H1 (cell line): ENCODE measurements at regions not wholly inside any gene's neighbourhood (a gene's known extent, or its start where the extent isn't known, plus 50 kb on each side); places are given as distances from the start of the nearest gene placed in this dataset.

Experiments used
- CTCF ChIA-PET: fragments of 300-600 bp; sonication (Branson Sonifier 250); formaldehyde crosslinking; loops from one replicate; lab custom pipeline; 2021; ENCODE audit not compliant: partially characterized antibody; lab: Charles Lee
- POLR2A ChIA-PET: fragments of 300-600 bp; sonication (Branson Sonifier 250); formaldehyde crosslinking; loops from one replicate; lab custom pipeline; 2021; ENCODE audit warnings: inconsistent platforms; ENCODE audit not compliant: partially characterized antibody; lab: Charles Lee
- DNase-seq, 2 experiments: peaks; one replicate each; pipeline versions ENCODE4 v3.0.0 to v3.0.0-alpha.2; 2010 to 2022; ENCODE audit warnings: low spot score in 2 of 2, low read depth in 1 of 2, mixed read lengths in 1 of 2
- FAIRE-seq: peaks from 2 replicates; lab custom pipeline; 2011; peaks lifted over from hg19 to GRCh38; lab: Jason Lieb, UNC
- H2AFZ ChIP-seq: 2 replicates; pipeline ENCODE4 v1.8.1; 2012; ENCODE audit warnings: low read length, inconsistent platforms
- H2AK5ac ChIP-seq: 2 replicates; pipeline ENCODE4 v1.6.1; 2013; ENCODE audit warnings: low read depth, low read length
- H2BK120ac ChIP-seq: replicated peaks from 2 replicates; pipeline ENCODE3; 2013; ENCODE audit warnings: low read depth, low read length, inconsistent platforms
- H2BK12ac ChIP-seq: 2 replicates; pipeline ENCODE4 v1.6.1; 2013; ENCODE audit warnings: low read depth, low read length
- H2BK15ac ChIP-seq: 2 replicates; pipeline ENCODE4 v1.6.1; 2013; ENCODE audit warnings: low read length
- H2BK20ac ChIP-seq: 2 replicates; pipeline ENCODE4 v1.6.1; 2013; ENCODE audit warnings: low read length
- H2BK5ac ChIP-seq: 2 replicates; pipeline ENCODE4 v1.6.1; 2013; ENCODE audit warnings: low read depth, low read length
- H3K14ac ChIP-seq: 2 replicates; pipeline ENCODE4 v1.6.1; 2013; ENCODE audit warnings: inconsistent platforms; ENCODE audit not compliant: insufficient read length
- H3K18ac ChIP-seq: 2 replicates; pipeline ENCODE4 v1.6.1; 2013; ENCODE audit warnings: low read length; ENCODE audit errors: extremely low read depth
- H3K23ac ChIP-seq: 2 replicates; pipeline ENCODE4 v1.6.1; 2013; ENCODE audit warnings: inconsistent platforms; ENCODE audit not compliant: insufficient read length
- H3K23me2 ChIP-seq: 2 replicates; pipeline ENCODE4 v1.6.1; 2013; ENCODE audit warnings: low read depth, low read length
- H3K27ac ChIP-seq: 2 replicates; pipeline ENCODE4 v1.6.1; 2011; ENCODE audit warnings: low read depth, low read length, inconsistent platforms
- H3K27me3 ChIP-seq, 4 experiments: replicated peaks in 1 of 4; 1 replicate in 1 of 4; 2 replicates in 3 of 4; pipeline versions ENCODE4 v1.6.1 to v1.8.1; 2011 to 2013; ENCODE audit warnings: low read length in 3 of 4, mild to moderate bottlenecking in 3 of 4, inconsistent platforms in 2 of 4, mixed read lengths in 2 of 4, moderate library complexity in 1 of 4; ENCODE audit not compliant: control insufficient read depth in 3 of 4, insufficient read depth in 3 of 4; ENCODE audit errors: extremely low read depth in 1 of 4
- H3K36me3 ChIP-seq, 4 experiments: 2 replicates each; pipeline versions ENCODE4 v1.6.1 to v1.8.1; 2011 to 2013; ENCODE audit warnings: mild to moderate bottlenecking in 4 of 4, low read length in 3 of 4, moderate library complexity in 2 of 4, control low read depth in 1 of 4, inconsistent platforms in 1 of 4; ENCODE audit not compliant: insufficient read depth in 4 of 4, control insufficient read depth in 2 of 4
- H3K4ac ChIP-seq: replicated peaks from 2 replicates; pipeline ENCODE3; 2013; ENCODE audit warnings: low read length, low read depth, mixed read lengths, inconsistent platforms; ENCODE audit not compliant: insufficient read length
- H3K4me1 ChIP-seq, 4 experiments: replicated peaks in 1 of 4; 1 replicate in 1 of 4; 2 replicates in 3 of 4; pipeline versions ENCODE4 v1.6.1 to v1.8.1; 2011 to 2013; ENCODE audit warnings: low read length in 3 of 4, inconsistent platforms in 2 of 4, mixed read lengths in 1 of 4; ENCODE audit not compliant: insufficient read depth in 4 of 4, control insufficient read depth in 3 of 4
- H3K4me2 ChIP-seq, 2 experiments: 2 replicates each; pipeline versions ENCODE4 v1.6.1 to v1.8.1; 2011 to 2013; ENCODE audit warnings: low read depth in 2 of 2, low read length in 2 of 2, control low read depth in 1 of 2, inconsistent platforms in 1 of 2, mild to moderate bottlenecking in 1 of 2; ENCODE audit not compliant: insufficient read depth in 1 of 2
- H3K4me3 ChIP-seq, 4 experiments: fragments of 200-600, 300-600 bp in 1 of 4; sonication (generic), shearing (Covaris generic), sonication (Bioruptor Twin) in 1 of 4; 2 replicates each; pipeline versions ENCODE4 v1.5.1 to v1.8.1; 2011 to 2016; ENCODE audit warnings: low read length in 4 of 4, low read depth in 3 of 4, control low read depth in 2 of 4, inconsistent platforms in 2 of 4, mild to moderate bottlenecking in 2 of 4, mixed read lengths in 1 of 4, moderate library complexity in 1 of 4; ENCODE audit not compliant: insufficient read depth in 2 of 4; ENCODE audit errors: extremely low read depth in 1 of 4
- H3K56ac ChIP-seq: replicated peaks from 2 replicates; pipeline ENCODE3; 2013; ENCODE audit warnings: low read depth, mild to moderate bottlenecking, mixed read lengths, low read length, inconsistent platforms; ENCODE audit not compliant: insufficient read length
- H3K79me1 ChIP-seq: 2 replicates; pipeline ENCODE4 v1.6.1; 2013; ENCODE audit warnings: low read depth, low read length, control low read depth
- H3K79me2 ChIP-seq, 2 experiments: 2 replicates each; pipeline versions ENCODE4 v1.6.1 to v1.8.1; 2012 to 2013; ENCODE audit warnings: low read length in 2 of 2, mild to moderate bottlenecking in 2 of 2, inconsistent platforms in 1 of 2; ENCODE audit not compliant: insufficient read depth in 2 of 2, control insufficient read depth in 1 of 2
- H3K9ac ChIP-seq, 4 experiments: replicated peaks in 1 of 4; 1 replicate in 1 of 4; 2 replicates in 3 of 4; pipeline versions ENCODE4 v1.6.1 to v1.8.1; 2011 to 2013; ENCODE audit warnings: low read depth in 3 of 4, low read length in 3 of 4, control low read depth in 2 of 4, mild to moderate bottlenecking in 2 of 4, moderate library complexity in 2 of 4, inconsistent platforms in 1 of 4; ENCODE audit errors: extremely low read depth in 1 of 4
- H3K9me3 ChIP-seq, 2 experiments: 2 replicates each; pipeline versions ENCODE4 v1.6.1 to v1.8.1; 2012 to 2013; ENCODE audit warnings: mild to moderate bottlenecking in 2 of 2, moderate library complexity in 2 of 2, control low read depth in 1 of 2, inconsistent platforms in 1 of 2, low read depth in 1 of 2, low read length in 1 of 2, mixed read lengths in 1 of 2; ENCODE audit not compliant: insufficient read depth in 2 of 2
- H4K20me1 ChIP-seq, 2 experiments: replicated peaks in 1 of 2; 2 replicates each; pipeline versions ENCODE3 to v1.8.1; 2011 to 2013; ENCODE audit warnings: inconsistent platforms in 2 of 2, low read length in 2 of 2, mild to moderate bottlenecking in 1 of 2; ENCODE audit not compliant: insufficient read depth in 2 of 2, control insufficient read depth in 1 of 2
- H4K5ac ChIP-seq: 2 replicates; pipeline ENCODE4 v1.6.1; 2013; ENCODE audit warnings: low read length, low read depth, mixed read lengths, inconsistent platforms; ENCODE audit not compliant: insufficient read length
- H4K8ac ChIP-seq: 2 replicates; pipeline ENCODE4 v1.8.0; 2013; ENCODE audit warnings: mild to moderate bottlenecking, moderate library complexity, low read length, inconsistent platforms; ENCODE audit not compliant: insufficient read depth; ENCODE audit errors: extremely low read depth
- H4K91ac ChIP-seq: replicated peaks from 2 replicates; pipeline ENCODE3; 2013; ENCODE audit warnings: low read length, mixed read lengths, inconsistent platforms; ENCODE audit not compliant: insufficient read length
- BRCA1 ChIP-seq: IDR thresholded peaks from 2 replicates; pipeline ENCODE4 v1.6.1; 2012; ENCODE audit warnings: low read depth, low read length, improper control_type of control experiment
- CEBPB ChIP-seq: IDR thresholded peaks from 2 replicates; pipeline ENCODE4 v1.6.1; 2012; ENCODE audit warnings: low read depth, low read length
- CREB1 ChIP-seq: IDR thresholded peaks from 2 replicates; pipeline ENCODE4 v1.6.1; 2012; ENCODE audit warnings: inconsistent platforms
- JUN ChIP-seq: IDR thresholded peaks from 2 replicates; pipeline ENCODE4 v1.6.1; 2011; ENCODE audit warnings: low read depth, mild to moderate bottlenecking, improper control_type of control experiment, low read length
- NANOG ChIP-seq: IDR thresholded peaks from 2 replicates; pipeline ENCODE4 v1.6.1; 2011; ENCODE audit warnings: low read length, low read depth, mild to moderate bottlenecking, inconsistent platforms; ENCODE audit not compliant: insufficient read depth, poor library complexity, severe bottlenecking
- NRF1 ChIP-seq: IDR thresholded peaks from 2 replicates; pipeline ENCODE4 v1.6.1; 2011; ENCODE audit warnings: mild to moderate bottlenecking, low read depth, low read length, improper control_type of control experiment
- PHF8 ChIP-seq: fragments of 200-600 bp; sonication (generic); conservative IDR thresholded peaks from 2 replicates; pipeline ENCODE4 v1.7.1; 2012; ENCODE audit warnings: low read depth, mild to moderate bottlenecking, inconsistent platforms, low read length, moderate library complexity
- POU5F1 ChIP-seq: IDR thresholded peaks from 2 replicates; pipeline ENCODE4 v1.6.1; 2011; ENCODE audit warnings: low read depth, mild to moderate bottlenecking, low read length, moderate library complexity
- RAD21 ChIP-seq, 2 experiments: IDR thresholded peaks in 1 of 2; conservative IDR thresholded peaks in 1 of 2; 2 replicates each; pipeline ENCODE4 v1.6.1; 2011; ENCODE audit warnings: low read depth in 2 of 2, low read length in 2 of 2, improper control_type of control experiment in 1 of 2, inconsistent platforms in 1 of 2, mild to moderate bottlenecking in 1 of 2, moderate library complexity in 1 of 2
- SIN3A ChIP-seq, 2 experiments: IDR thresholded peaks in 1 of 2; conservative IDR thresholded peaks in 1 of 2; 2 replicates each; pipeline ENCODE4 v1.6.1; 2011 to 2012; ENCODE audit warnings: low read length in 2 of 2, improper control_type of control experiment in 1 of 2, low read depth in 1 of 2, mild to moderate bottlenecking in 1 of 2
- SP4 ChIP-seq: IDR thresholded peaks from 2 replicates; pipeline ENCODE4 v1.6.1; 2012; ENCODE audit warnings: low read length, inconsistent platforms
- TAF7 ChIP-seq: optimal IDR thresholded peaks from 2 replicates; pipeline ENCODE3; 2011; ENCODE audit warnings: low read depth, mild to moderate bottlenecking, inconsistent platforms, low read length, moderate library complexity, borderline replicate concordance
- TCF12 ChIP-seq: IDR thresholded peaks from 2 replicates; pipeline ENCODE4 v1.6.1; 2011; ENCODE audit warnings: low read depth, mild to moderate bottlenecking, low read length
- WGBS, 2 experiments: shearing (Covaris generic) in 1 of 2; methylation state at CpG; one replicate each; pipeline versions ENCODE4 v1.1.6 to v1.1.7; 2013 to 2015; ENCODE audit warnings: low lambda C conversion rate in 2 of 2, mixed read lengths in 2 of 2, inconsistent platforms in 1 of 2, low coverage in 1 of 2, missing lambda C conversion rate in 1 of 2; ENCODE audit not compliant: insufficient replicate concordance in 2 of 2, insufficient coverage in 1 of 2, insufficient read length in 1 of 2; ENCODE audit errors: extremely low coverage in 1 of 2, missing lambda C conversion rate in 1 of 2; 5-methylcytosine and 5-hydroxymethylcytosine counted together

- no peaks in the 10 kb centered on the region for H3K36me3 ChIP-seq
- no peak overlapping the region for H3K14ac ChIP-seq
- no peak overlapping the region for H2AFZ ChIP-seq
- no peak overlapping the region for H3K23ac ChIP-seq
- no peak overlapping the region for H2AK5ac ChIP-seq
- no peak overlapping the region for H3K4ac ChIP-seq
- H3K79me1 ChIP-seq = no peaks in the 10 kb centered on the region
- peaks cover 4 to 5% of the 10 kb centered on the region in 2 experiments; a peak in 1 of 4 replicates for H3K9me3 ChIP-seq
- no peak overlapping the region for H4K5ac ChIP-seq
- no peak for FAIRE-seq
- H2BK120ac ChIP-seq = no peak overlapping the region
- no peak overlapping the region for H2BK5ac ChIP-seq
- ChIA-PET CTCF (no interaction called here), POLR2A (no interaction called here)
- H3K23me2 ChIP-seq = no peaks in the 10 kb centered on the region
- H4K20me1 ChIP-seq = no peaks in the 10 kb centered on the region
- H3K4me3 ChIP-seq = no peak overlapping the region
- H3K27me3 ChIP-seq = no peaks in the 10 kb centered on the region
- H4K91ac ChIP-seq = no peak overlapping the region
- TF ChIP-seq POU5F1 = no peak
- TF ChIP-seq JUN = no peak
- TF ChIP-seq SP4 = no peak
- TF ChIP-seq NANOG = no peak
- TF ChIP-seq SIN3A (conservative IDR thresholded peaks at IDR 0.05 in 1 of 2, IDR thresholded peaks at IDR 0.05 in 1 of 2; ENCODE audit: low read depth in 1 of 2, low read length in 2 of 2) = no peak
- TF ChIP-seq NRF1 = no peak
- TF ChIP-seq CREB1 = no peak
- no peak for TF ChIP-seq TAF7
- TF ChIP-seq RAD21 (IDR thresholded peaks at IDR 0.05 in 1 of 2, conservative IDR thresholded peaks at IDR 0.05 in 1 of 2; ENCODE audit: low read depth in 2 of 2, low read length in 2 of 2) = no peak
- TF ChIP-seq BRCA1 = no peak
- no peak for TF ChIP-seq CEBPB
- no peak for TF ChIP-seq PHF8
- no peak for TF ChIP-seq TCF12
- H3K9ac ChIP-seq = no peak overlapping the region
- no peak overlapping the region for H2BK12ac ChIP-seq
- H2BK15ac ChIP-seq = no peak overlapping the region
- no peaks in the 10 kb centered on the region for H3K4me1 ChIP-seq
- H3K79me2 ChIP-seq = no peaks in the 10 kb centered on the region
- no peak overlapping the region for H3K18ac ChIP-seq
- no peak overlapping the region for H3K56ac ChIP-seq
- no peak overlapping the region for H3K27ac ChIP-seq
- no peak overlapping the region for H2BK20ac ChIP-seq
- WGBS, 2 experiments = 100% methylated on average over 2 of the region's 2 CpGs; no CpG with 5 or more reads in 1 of the 2 experiments
- H4K8ac ChIP-seq = no peak overlapping the region
- no peak overlapping the region for H3K4me2 ChIP-seq
- no peak for DNase-seq
Measured at GRCh38 chr3:65202395-65202794, 514.6 kb upstream of the ADAMTS9 start.
